Uterus (tissue), 3 donors: ENCODE measurements at regions not wholly inside any gene's neighbourhood (a gene's known extent, or its start where the extent isn't known, plus 50 kb on each side); places are given as distances from the start of the nearest gene placed in this dataset.

Experiments
- DNase-seq, 2 donors: peaks; one replicate each; pipeline ENCODE4 v3.0.0-alpha.2; 2019 to 2020
- H3K27ac ChIP-seq, 2 donors: fragments of 200-600 bp; sonication (generic); 1 replicate in 1 of 2; 2 replicates in 1 of 2; pipeline ENCODE4 v1.5.1; 2016 to 2018
- H3K27me3 ChIP-seq, 2 donors: fragments of 200-600 bp; sonication (generic); one replicate each; pipeline ENCODE4 v1.5.1; 2018 to 2019; ENCODE audit warnings: control low read depth in 1 of 2
- H3K36me3 ChIP-seq, 2 donors: fragments of 200-600 bp; sonication (generic); one replicate each; pipeline ENCODE4 v1.5.1; 2019; ENCODE audit warnings: control low read depth in 1 of 2
- H3K4me1 ChIP-seq, 2 donors: fragments of 200-600 bp; sonication (generic); one replicate each; pipeline ENCODE4 v1.5.1; 2018 to 2019; ENCODE audit warnings: control low read depth in 1 of 2
- H3K4me3 ChIP-seq, 2 donors: fragments of 200-600 bp; sonication (generic); 1 replicate in 1 of 2; 2 replicates in 1 of 2; pipeline ENCODE4 v1.5.1; 2018 to 2019; ENCODE audit warnings: mild to moderate bottlenecking in 1 of 2
- H3K9me3 ChIP-seq, 2 donors: fragments of 200-600 bp; sonication (generic); one replicate each; pipeline ENCODE4 v1.5.1; 2019; ENCODE audit warnings: control low read depth in 1 of 2
- CTCF ChIP-seq, 4 experiments: fragments of 200-600 bp in 2 of 4; fragments of 450-650 bp in 2 of 4; sonication (generic) in 2 of 4; IDR thresholded peaks; one replicate each; pipeline ENCODE4 v1.5.1; 2016 to 2019; ENCODE audit warnings: antibody characterized with exemption in 4 of 4, mild to moderate bottlenecking in 2 of 4, moderate library complexity in 1 of 4
- POLR2A ChIP-seq, 2 donors: fragments of 450-650 bp; IDR thresholded peaks; one replicate each; pipeline ENCODE4 v1.6.1; 2016; ENCODE audit warnings: antibody characterized with exemption in 2 of 2, mild to moderate bottlenecking in 1 of 2, moderate library complexity in 1 of 2
- intact Hi-C: fragments of 100-400 bp; cut with DNase I; formaldehyde crosslinking; loops from one replicate; pipeline ENCODE4 v1.15.1; 2023; ENCODE audit warnings: low total_unique reads
- donor health status: DM: yes; HTN: yes; CAD: no.

DNA sequence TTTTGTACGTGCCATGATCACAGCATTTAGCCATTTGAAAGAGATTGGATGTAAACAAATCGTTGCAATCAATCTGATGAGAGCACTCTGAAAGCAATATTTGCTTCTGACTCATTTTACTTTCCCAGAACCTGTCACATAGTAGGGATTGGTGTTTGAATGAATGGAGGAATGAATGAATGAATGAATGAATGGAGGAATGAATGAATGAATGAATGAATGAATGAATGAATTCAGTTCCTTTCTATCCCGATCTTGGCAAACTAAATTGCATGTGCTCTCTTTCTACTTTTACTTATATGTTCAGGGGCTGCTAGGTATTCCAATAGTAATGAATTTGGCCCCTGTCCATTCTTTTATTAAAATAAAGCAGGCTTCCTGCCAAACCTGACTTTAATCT, 1091.7 kb upstream of the CELF2 start:
- Histone ChIP-seq H3K27ac (no peak overlapping the region), H3K27me3 (no peaks in the 10 kb centered on the region), H3K4me1 (no peaks in the 10 kb centered on the region), H3K4me3 (no peak overlapping the region), H3K36me3 (no peaks in the 10 kb centered on the region), H3K9me3 (no peaks in the 10 kb centered on the region)
- TF ChIP-seq CTCF (IDR thresholded peaks at IDR 0.05) (no peak), POLR2A (IDR thresholded peaks at IDR 0.05) (no peak)
- intact Hi-C loops = no loop called here
- no peak for DNase-seq

- no peak overlapping the region for H3K27ac ChIP-seq
- no peak for TF ChIP-seq CTCF (IDR thresholded peaks at IDR 0.05)
- TF ChIP-seq POLR2A (IDR thresholded peaks at IDR 0.05) = no peak
- H3K27me3 ChIP-seq = no peaks in the 10 kb centered on the region
- H3K36me3 ChIP-seq = no peaks in the 10 kb centered on the region
- no peak overlapping the region for H3K4me3 ChIP-seq
- DNase-seq = no peak
- no peaks in the 10 kb centered on the region for H3K4me1 ChIP-seq
- H3K9me3 ChIP-seq = no peaks in the 10 kb centered on the region
- intact Hi-C loops = no loop called here
Measured at GRCh38 chr10:9926881-9927280, 1090.8 kb upstream of the CELF2 start.

GRCh38 chr10:9939716-9940115, 1078.0 kb upstream of the CELF2 start:
- Histone ChIP-seq H3K9me3 (no peaks in the 10 kb centered on the region), H3K27ac (no peak overlapping the region), H3K4me3 (no peak overlapping the region), H3K27me3 (no peaks in the 10 kb centered on the region), H3K4me1 (no peaks in the 10 kb centered on the region), H3K36me3 (no peaks in the 10 kb centered on the region)
- intact Hi-C loops = no loop called here
- DNase-seq = no peak
- TF ChIP-seq CTCF (IDR thresholded peaks at IDR 0.05) (no peak), POLR2A (IDR thresholded peaks at IDR 0.05) (no peak)

- TF ChIP-seq CTCF (IDR thresholded peaks at IDR 0.05) (no peak), POLR2A (IDR thresholded peaks at IDR 0.05) (no peak)
Measured at GRCh38 chr10:9944690-9945089, 1073.0 kb upstream of the CELF2 start.

DNA sequence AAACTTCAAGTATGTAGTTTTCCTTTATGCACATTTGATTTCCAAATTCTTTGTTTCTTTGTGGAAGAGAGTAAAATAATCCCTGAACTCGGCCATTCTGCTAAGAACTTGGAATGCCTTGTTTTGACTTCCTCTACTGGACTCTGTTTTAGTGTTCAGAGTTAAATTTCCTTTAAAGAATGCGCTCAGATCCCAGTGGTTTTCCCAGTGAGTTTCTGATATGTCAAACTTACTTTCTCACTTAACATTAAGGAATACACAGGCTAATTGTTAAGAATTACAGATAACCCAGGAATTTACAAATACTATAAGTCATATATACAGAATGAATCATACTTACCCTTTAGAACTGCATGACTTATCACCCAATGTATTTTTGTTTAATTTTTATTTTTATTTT, 1067.6 kb upstream of the CELF2 start:
- no peak for TF ChIP-seq POLR2A (IDR thresholded peaks at IDR 0.05)
- no peak for TF ChIP-seq CTCF (IDR thresholded peaks at IDR 0.05)
- Histone ChIP-seq H3K27ac (no peak overlapping the region), H3K4me1 (no peaks in the 10 kb centered on the region), H3K36me3 (no peaks in the 10 kb centered on the region), H3K4me3 (no peak overlapping the region), H3K9me3 (no peaks in the 10 kb centered on the region), H3K27me3 (no peaks in the 10 kb centered on the region)
- intact Hi-C loops = no loop called here
- DNase-seq = no peak

More at GRCh38 chr10:9944690-9945089, 1073.0 kb upstream of the CELF2 start:
- H3K4me1 ChIP-seq = no peaks in the 10 kb centered on the region
- H3K4me3 ChIP-seq = no peak overlapping the region
- intact Hi-C loops = no loop called here
- no peak overlapping the region for H3K27ac ChIP-seq
- H3K9me3 ChIP-seq = no peaks in the 10 kb centered on the region
- DNase-seq = no peak
- H3K36me3 ChIP-seq = no peaks in the 10 kb centered on the region
- no peaks in the 10 kb centered on the region for H3K27me3 ChIP-seq
